ENCODE measurements at regions not wholly inside any gene's neighbourhood (a gene's known extent, or its start where the extent isn't known, plus 50 kb on each side); places are given as distances from the start of the nearest gene placed in this dataset.

DNA sequence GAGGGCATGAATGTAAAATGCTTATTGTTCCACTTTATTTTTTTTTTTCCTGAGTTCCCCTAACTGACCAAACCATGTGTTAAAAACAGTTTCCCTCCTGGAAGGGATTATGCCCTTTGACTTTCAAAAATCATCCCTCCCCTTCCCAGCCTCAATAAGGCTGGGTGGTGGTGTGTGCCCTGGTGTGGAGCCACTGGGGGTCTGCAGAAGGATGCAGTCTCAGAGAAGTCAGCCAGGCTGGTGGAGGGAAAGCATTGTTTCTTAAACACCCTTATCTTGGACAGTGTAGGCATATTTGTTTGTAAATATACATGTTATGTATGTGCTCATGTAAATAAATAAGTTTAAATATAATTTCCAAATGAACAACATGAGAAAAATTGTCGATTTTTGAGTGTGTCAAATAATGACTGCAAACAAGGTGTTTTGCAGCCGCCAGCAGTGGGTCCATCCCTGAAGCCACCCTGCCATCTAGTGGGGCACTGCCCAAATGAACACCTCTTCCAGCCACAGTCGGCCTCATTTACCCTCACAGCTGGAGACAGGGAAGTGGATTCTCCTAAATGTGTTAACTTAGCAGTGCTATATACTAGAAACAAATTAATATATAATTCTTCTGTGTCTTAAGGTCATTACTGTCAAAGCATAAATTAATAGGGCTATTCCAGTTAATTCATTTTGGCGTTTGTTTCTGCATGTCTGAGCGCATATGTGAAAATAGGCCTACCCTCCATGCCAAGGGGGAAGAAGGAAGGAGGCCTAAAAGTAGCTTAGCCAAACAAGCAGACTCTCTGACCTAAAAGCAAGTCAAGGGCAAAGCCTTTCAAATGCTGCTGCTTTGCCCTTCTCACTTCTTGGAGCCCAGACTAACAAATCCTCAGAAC, 209.6 kb upstream of the PIK3C3 start:
- H3K36me3 ChIP-seq (ENCODE audit: control insufficient read depth in 4 of 4, insufficient read depth in 4 of 4, low read length in 3 of 4) = no peaks in the 10 kb centered on the region
- CTCF ChIA-PET = interaction anchor here (0.8 to 1.5 kb wide), 3 partner anchors 13 to 811 kb away, joined by 3 to 5 read pairs (median 5); no protein-coding TSS in a partner anchor

GRCh38 chr18:41744421-41745030, 210.5 kb upstream of the PIK3C3 start:
- POLR2A ChIA-PET = no interaction called here
- no peak overlapping the region for H3K4me3 ChIP-seq (ENCODE audit: control insufficient read depth in 1 of 7, extremely low read depth in 1 of 7, insufficient read depth in 4 of 7, low read depth in 2 of 7, low read length in 6 of 7)

More for the DNA sequence above, 209.6 kb upstream of the PIK3C3 start:
- no peak overlapping the region for H3K4me3 ChIP-seq (ENCODE audit: control insufficient read depth in 1 of 7, extremely low read depth in 1 of 7, insufficient read depth in 4 of 7, low read depth in 2 of 7, low read length in 6 of 7)
- H3K9me3 ChIP-seq (ENCODE audit: control extremely low read depth in 1 of 5, control insufficient read depth in 4 of 5, insufficient read depth in 2 of 5, low read depth in 1 of 5, low read length in 4 of 5) = no peaks in the 10 kb centered on the region
- WGBS (ENCODE audit: insufficient coverage) = 100% methylated on average over 1 of the region's 5 CpGs
- H3K4me1 ChIP-seq (ENCODE audit: control extremely low read depth in 1 of 4, control insufficient read depth in 4 of 4, insufficient read depth in 4 of 4, low read length in 3 of 4) = no peaks in the 10 kb centered on the region
- H3K27me3 ChIP-seq (replicated peaks in 2 of 5; ENCODE audit: control insufficient read depth in 4 of 5, insufficient read depth in 5 of 5, low read length in 4 of 5) = peaks cover 0 to 2% (median 0%) of the 10 kb centered on the region in 5 experiments
- H3K27ac ChIP-seq (ENCODE audit: insufficient read depth in 1 of 2, low read depth in 1 of 2, low read length in 2 of 2, poor library complexity in 1 of 2, severe bottlenecking in 2 of 2) = no peak overlapping the region
- DNase-seq = peak; percentile 16 to 50 (median 50)
- POLR2A ChIA-PET = no interaction called here

GRCh38 chr18:41737218-41737617, 217.8 kb upstream of the PIK3C3 start:
- H3K27ac ChIP-seq (ENCODE audit: insufficient read depth in 1 of 2, low read depth in 1 of 2, low read length in 2 of 2, poor library complexity in 1 of 2, severe bottlenecking in 2 of 2) = no peak overlapping the region
- no peaks in the 10 kb centered on the region for H3K4me1 ChIP-seq (ENCODE audit: control extremely low read depth in 1 of 4, control insufficient read depth in 4 of 4, insufficient read depth in 4 of 4, low read length in 3 of 4)
- ChIA-PET CTCF (no interaction called here), POLR2A (no interaction called here)
- H3K4me3 ChIP-seq (ENCODE audit: control insufficient read depth in 1 of 7, extremely low read depth in 1 of 7, insufficient read depth in 4 of 7, low read depth in 2 of 7, low read length in 6 of 7) = no peak overlapping the region
- peaks cover 0 to 2% (median 0%) of the 10 kb centered on the region in 5 experiments for H3K27me3 ChIP-seq (replicated peaks in 2 of 5; ENCODE audit: control insufficient read depth in 4 of 5, insufficient read depth in 5 of 5, low read length in 4 of 5)
- WGBS (ENCODE audit: insufficient coverage) = 100% methylated on average over 1 of the region's 1 CpG
- no peaks in the 10 kb centered on the region for H3K36me3 ChIP-seq (ENCODE audit: control insufficient read depth in 4 of 4, insufficient read depth in 4 of 4, low read length in 3 of 4)
- H3K9me3 ChIP-seq (ENCODE audit: control extremely low read depth in 1 of 5, control insufficient read depth in 4 of 5, insufficient read depth in 2 of 5, low read depth in 1 of 5, low read length in 4 of 5) = no peaks in the 10 kb centered on the region
- no peak for DNase-seq

More at GRCh38 chr18:41744421-41745030, 210.5 kb upstream of the PIK3C3 start:
- H3K9me3 ChIP-seq (ENCODE audit: control extremely low read depth in 1 of 5, control insufficient read depth in 4 of 5, insufficient read depth in 2 of 5, low read depth in 1 of 5, low read length in 4 of 5) = no peaks in the 10 kb centered on the region
- WGBS (ENCODE audit: insufficient coverage) = 98% methylated on average over 6 of the region's 6 CpGs
- no peak overlapping the region for H3K27ac ChIP-seq (ENCODE audit: insufficient read depth in 1 of 2, low read depth in 1 of 2, low read length in 2 of 2, poor library complexity in 1 of 2, severe bottlenecking in 2 of 2)
- H3K36me3 ChIP-seq (ENCODE audit: control insufficient read depth in 4 of 4, insufficient read depth in 4 of 4, low read length in 3 of 4) = no peaks in the 10 kb centered on the region
- H3K27me3 ChIP-seq (replicated peaks in 2 of 5; ENCODE audit: control insufficient read depth in 4 of 5, insufficient read depth in 5 of 5, low read length in 4 of 5) = peaks cover 0 to 2% (median 0%) of the 10 kb centered on the region in 5 experiments
- no peak for DNase-seq
- CTCF ChIA-PET = interaction anchor here (1.5 kb wide), 1 partner anchor 810 kb away, joined by 5 read pairs; no protein-coding TSS in a partner anchor
- no peaks in the 10 kb centered on the region for H3K4me1 ChIP-seq (ENCODE audit: control extremely low read depth in 1 of 4, control insufficient read depth in 4 of 4, insufficient read depth in 4 of 4, low read length in 3 of 4)

- Histone ChIP-seq H3K27ac (ENCODE audit: insufficient read depth in 1 of 2, low read depth in 1 of 2, low read length in 2 of 2, poor library complexity in 1 of 2, severe bottlenecking in 2 of 2) (no peak overlapping the region), H3K9me3 (ENCODE audit: control extremely low read depth in 1 of 5, control insufficient read depth in 4 of 5, insufficient read depth in 2 of 5, low read depth in 1 of 5, low read length in 4 of 5) (no peaks in the 10 kb centered on the region), H3K4me3 (ENCODE audit: control insufficient read depth in 1 of 7, extremely low read depth in 1 of 7, insufficient read depth in 4 of 7, low read depth in 2 of 7, low read length in 6 of 7) (no peak overlapping the region), H3K36me3 (ENCODE audit: control insufficient read depth in 4 of 4, insufficient read depth in 4 of 4, low read length in 3 of 4) (no peaks in the 10 kb centered on the region), H3K4me1 (ENCODE audit: control extremely low read depth in 1 of 4, control insufficient read depth in 4 of 4, insufficient read depth in 4 of 4, low read length in 3 of 4) (no peaks in the 10 kb centered on the region), H3K27me3 (replicated peaks in 2 of 5; ENCODE audit: control insufficient read depth in 4 of 5, insufficient read depth in 5 of 5, low read length in 4 of 5) (no peaks in the 10 kb centered on the region)
- ChIA-PET CTCF (no interaction called here), POLR2A (no interaction called here)
- DNase-seq = no peak
- no CpG with 5 or more reads among the region's 1 CpG for WGBS (ENCODE audit: insufficient coverage)
Observed at GRCh38 chr18:41734917-41735316, 220.1 kb upstream of the PIK3C3 start.

- Histone ChIP-seq H3K36me3 (ENCODE audit: control insufficient read depth in 4 of 4, insufficient read depth in 4 of 4, low read length in 3 of 4) (no peaks in the 10 kb centered on the region), H3K27ac (ENCODE audit: insufficient read depth in 1 of 2, low read depth in 1 of 2, low read length in 2 of 2, poor library complexity in 1 of 2, severe bottlenecking in 2 of 2) (no peak overlapping the region), H3K4me3 (ENCODE audit: control insufficient read depth in 1 of 7, extremely low read depth in 1 of 7, insufficient read depth in 4 of 7, low read depth in 2 of 7, low read length in 6 of 7) (no peak overlapping the region), H3K4me1 (ENCODE audit: control extremely low read depth in 1 of 4, control insufficient read depth in 4 of 4, insufficient read depth in 4 of 4, low read length in 3 of 4) (no peaks in the 10 kb centered on the region), H3K9me3 (ENCODE audit: control extremely low read depth in 1 of 5, control insufficient read depth in 4 of 5, insufficient read depth in 2 of 5, low read depth in 1 of 5, low read length in 4 of 5) (no peaks in the 10 kb centered on the region), H3K27me3 (replicated peaks in 2 of 5; ENCODE audit: control insufficient read depth in 4 of 5, insufficient read depth in 5 of 5, low read length in 4 of 5) (no peaks in the 10 kb centered on the region)
- ChIA-PET CTCF (no interaction called here), POLR2A (no interaction called here)
- WGBS (ENCODE audit: insufficient coverage) = 100% methylated on average over 1 of the region's 2 CpGs
- no peak for DNase-seq
Observed at GRCh38 chr18:41732356-41732755, 222.7 kb upstream of the PIK3C3 start.

- Histone ChIP-seq H3K4me3 (ENCODE audit: control insufficient read depth in 1 of 7, extremely low read depth in 1 of 7, insufficient read depth in 4 of 7, low read depth in 2 of 7, low read length in 6 of 7) (no peak overlapping the region), H3K27me3 (replicated peaks in 2 of 5; ENCODE audit: control insufficient read depth in 4 of 5, insufficient read depth in 5 of 5, low read length in 4 of 5) (no peaks in the 10 kb centered on the region), H3K9me3 (ENCODE audit: control extremely low read depth in 1 of 5, control insufficient read depth in 4 of 5, insufficient read depth in 2 of 5, low read depth in 1 of 5, low read length in 4 of 5) (no peaks in the 10 kb centered on the region), H3K4me1 (ENCODE audit: control extremely low read depth in 1 of 4, control insufficient read depth in 4 of 4, insufficient read depth in 4 of 4, low read length in 3 of 4) (no peaks in the 10 kb centered on the region), H3K27ac (ENCODE audit: insufficient read depth in 1 of 2, low read depth in 1 of 2, low read length in 2 of 2, poor library complexity in 1 of 2, severe bottlenecking in 2 of 2) (no peak overlapping the region), H3K36me3 (ENCODE audit: control insufficient read depth in 4 of 4, insufficient read depth in 4 of 4, low read length in 3 of 4) (no peaks in the 10 kb centered on the region)
- no CpG with 5 or more reads among the region's 1 CpG for WGBS (ENCODE audit: insufficient coverage)
- POLR2A ChIA-PET = no interaction called here
- no peak for DNase-seq
- CTCF ChIA-PET = no interaction called here
Observed at GRCh38 chr18:41731884-41732283, 223.2 kb upstream of the PIK3C3 start.

DNA sequence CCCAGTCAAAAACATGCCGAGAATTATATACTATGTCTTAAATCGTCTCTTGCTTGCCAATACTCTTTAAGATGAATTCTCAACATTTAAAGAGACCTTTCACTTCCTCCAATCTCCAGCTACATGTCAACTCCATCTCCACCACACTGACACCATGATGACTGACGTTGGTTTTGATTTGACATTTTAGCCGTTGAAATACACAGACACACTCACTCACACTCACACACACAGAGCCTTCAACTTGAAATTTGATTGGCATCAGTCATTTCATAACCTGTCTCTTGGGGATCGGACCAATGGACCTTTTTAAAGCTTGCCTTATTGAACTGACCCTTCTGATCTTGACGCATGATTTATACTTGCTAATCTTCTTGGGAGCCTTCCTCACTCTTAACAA, 230.8 kb upstream of the PIK3C3 start:
- POLR2A ChIA-PET = no interaction called here
- 96% methylated on average over 4 of the region's 6 CpGs for WGBS (ENCODE audit: insufficient coverage)
- Histone ChIP-seq H3K27me3 (replicated peaks in 2 of 5; ENCODE audit: control insufficient read depth in 4 of 5, insufficient read depth in 5 of 5, low read length in 4 of 5) (peaks cover 0 to 2% (median 0%) of the 10 kb centered on the region in 5 experiments), H3K9me3 (ENCODE audit: control extremely low read depth in 1 of 5, control insufficient read depth in 4 of 5, insufficient read depth in 2 of 5, low read depth in 1 of 5, low read length in 4 of 5) (no peaks in the 10 kb centered on the region), H3K36me3 (ENCODE audit: control insufficient read depth in 4 of 4, insufficient read depth in 4 of 4, low read length in 3 of 4) (no peaks in the 10 kb centered on the region), H3K4me1 (ENCODE audit: control extremely low read depth in 1 of 4, control insufficient read depth in 4 of 4, insufficient read depth in 4 of 4, low read length in 3 of 4) (no peaks in the 10 kb centered on the region), H3K27ac (ENCODE audit: insufficient read depth in 1 of 2, low read depth in 1 of 2, low read length in 2 of 2, poor library complexity in 1 of 2, severe bottlenecking in 2 of 2) (no peak overlapping the region), H3K4me3 (ENCODE audit: control insufficient read depth in 1 of 7, extremely low read depth in 1 of 7, insufficient read depth in 4 of 7, low read depth in 2 of 7, low read length in 6 of 7) (no peak overlapping the region)
- DNase-seq = no peak
- CTCF ChIA-PET = no interaction called here
